Mesothelial cell of epicardium (in vitro differentiated cells): ENCODE measurements at regions not wholly inside any gene's neighbourhood (a gene's known extent, or its start where the extent isn't known, plus 50 kb on each side); places are given as distances from the start of the nearest gene placed in this dataset.

Source experiments
- DNase-seq, 2 experiments: peaks; one replicate each; pipeline ENCODE4 v3.0.0; 2021; ENCODE audit warnings: low spot score in 2 of 2; ENCODE audit not compliant: unreplicated experiment in 2 of 2
- H3K27ac Mint-ChIP-seq: 2 replicates; pipeline ENCODE4 v1.8.0; 2021; ENCODE audit warnings: mixed read lengths
- H3K27me3 Mint-ChIP-seq: 2 replicates; pipeline ENCODE4 v1.8.0; 2021; ENCODE audit warnings: low read depth, mixed read lengths
- H3K36me3 Mint-ChIP-seq: 2 replicates; pipeline ENCODE4 v1.8.0; 2021; ENCODE audit warnings: mixed read lengths
- H3K4me1 Mint-ChIP-seq: 2 replicates; pipeline ENCODE4 v1.8.0; 2021; ENCODE audit warnings: mixed read lengths
- H3K4me3 Mint-ChIP-seq: 2 replicates; pipeline ENCODE4 v1.8.0; 2021; ENCODE audit warnings: mild to moderate bottlenecking, moderate library complexity, mixed read lengths
- H3K9me3 Mint-ChIP-seq: 2 replicates; pipeline ENCODE4 v1.8.0; 2021; ENCODE audit warnings: mixed read lengths
- CTCF ChIP-seq: fragments of 200-600 bp; sonication (generic); IDR thresholded peaks from one replicate; pipeline ENCODE4 v1.5.0; 2021; ENCODE audit warnings: antibody characterized with exemption; ENCODE audit not compliant: unreplicated experiment

- Mint-ChIP-seq H3K4me3 (no peak overlapping the region), H3K36me3 (no peaks in the 10 kb centered on the region), H3K27ac (no peak overlapping the region), H3K4me1 (no peaks in the 10 kb centered on the region), H3K9me3 (no peaks in the 10 kb centered on the region), H3K27me3 (peaks cover 4% of the 10 kb centered on the region)
- no peak for DNase-seq
- no peak for TF ChIP-seq CTCF
Observed at GRCh38 chr9:84499969-84500582, 159.5 kb upstream of the SLC28A3 start.

GRCh38 chr9:84500826-84501225 is 160.3 kb upstream of the SLC28A3 start:
- no peak for TF ChIP-seq CTCF
- Mint-ChIP-seq H3K9me3 (peaks cover 1% of the 10 kb centered on the region), H3K4me1 (no peaks in the 10 kb centered on the region), H3K27ac (no peak overlapping the region), H3K36me3 (no peaks in the 10 kb centered on the region), H3K4me3 (no peak overlapping the region), H3K27me3 (peaks cover 4% of the 10 kb centered on the region)
- no peak for DNase-seq

GRCh38 chr9:84501587-84501986 is 161.0 kb upstream of the SLC28A3 start:
- no peak for TF ChIP-seq CTCF
- H3K27me3 Mint-ChIP-seq, result peaks cover 4% of the 10 kb centered on the region
- no peaks in the 10 kb centered on the region for H3K36me3 Mint-ChIP-seq
- no peak overlapping the region for H3K27ac Mint-ChIP-seq
- no peaks in the 10 kb centered on the region for H3K4me1 Mint-ChIP-seq
- no peak for DNase-seq
- H3K4me3 Mint-ChIP-seq, result no peak overlapping the region
- H3K9me3 Mint-ChIP-seq, result peaks cover 9% of the 10 kb centered on the region

- Mint-ChIP-seq H3K4me3 (no peak overlapping the region), H3K36me3 (no peaks in the 10 kb centered on the region), H3K27ac (no peak overlapping the region), H3K9me3 (peaks cover 13% of the 10 kb centered on the region), H3K4me1 (no peaks in the 10 kb centered on the region), H3K27me3 (peaks cover 4% of the 10 kb centered on the region)
- no peak for DNase-seq
- TF ChIP-seq CTCF, result no peak
Observed at GRCh38 chr9:84502066-84502465, 161.5 kb upstream of the SLC28A3 start.

- peaks cover 4% of the 10 kb centered on the region for H3K27me3 Mint-ChIP-seq
- no peak overlapping the region for H3K4me3 Mint-ChIP-seq
- DNase-seq, result no peak
- peaks cover 27% of the 10 kb centered on the region for H3K9me3 Mint-ChIP-seq
- H3K36me3 Mint-ChIP-seq, result no peaks in the 10 kb centered on the region
- no peaks in the 10 kb centered on the region for H3K4me1 Mint-ChIP-seq
- TF ChIP-seq CTCF, result no peak
- H3K27ac Mint-ChIP-seq, result no peak overlapping the region
Observed at GRCh38 chr9:84504360-84504759, 163.8 kb upstream of the SLC28A3 start.

- DNase-seq, result no peak
- no peaks in the 10 kb centered on the region for H3K36me3 Mint-ChIP-seq
- no peak for TF ChIP-seq CTCF
- H3K4me1 Mint-ChIP-seq, result peaks cover 3% of the 10 kb centered on the region
- no peak overlapping the region for H3K27ac Mint-ChIP-seq
- H3K27me3 Mint-ChIP-seq, result no peaks in the 10 kb centered on the region
- H3K4me3 Mint-ChIP-seq, result no peak overlapping the region
- peaks cover 23% of the 10 kb centered on the region for H3K9me3 Mint-ChIP-seq
Observed at GRCh38 chr9:84511651-84512050, 157.9 kb upstream of the NTRK2 start.
